ENCODE measurements at regions not wholly inside any gene's neighbourhood (a gene's known extent, or its start where the extent isn't known, plus 50 kb on each side); places are given as distances from the start of the nearest gene placed in this dataset.

DNA sequence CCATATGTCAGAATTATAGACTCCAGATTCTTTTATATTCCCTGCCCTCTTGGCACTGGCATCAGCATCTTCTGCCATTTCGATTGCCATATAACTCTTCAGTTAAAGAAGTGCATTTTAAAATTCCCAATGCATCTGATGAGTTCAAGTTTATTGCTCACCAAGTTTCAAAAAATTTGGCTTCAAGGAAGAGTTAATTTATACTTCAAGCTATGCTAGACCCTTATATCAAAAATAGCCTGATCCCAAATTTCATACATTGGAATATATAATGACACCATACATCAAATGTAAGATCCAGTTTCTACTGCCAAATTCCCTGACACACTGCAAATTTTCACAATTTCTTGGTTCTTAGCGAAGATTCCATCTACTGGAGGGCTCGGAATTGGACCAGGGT, 1058.6 kb downstream of the NTRK3 start:
- Histone ChIP-seq H3K27me3 (replicated peaks in 1 of 7) (no peaks in the 10 kb centered on the region), H3K27ac (no peak overlapping the region), H3K36me3 (no peaks in the 10 kb centered on the region), H3K9me3 (peaks cover 0 to 6% (median 0%) of the 10 kb centered on the region in 8 donors), H3K4me3 (no peak overlapping the region), H3K4me1 (no peaks in the 10 kb centered on the region)
- TF ChIP-seq, protein P1, sequence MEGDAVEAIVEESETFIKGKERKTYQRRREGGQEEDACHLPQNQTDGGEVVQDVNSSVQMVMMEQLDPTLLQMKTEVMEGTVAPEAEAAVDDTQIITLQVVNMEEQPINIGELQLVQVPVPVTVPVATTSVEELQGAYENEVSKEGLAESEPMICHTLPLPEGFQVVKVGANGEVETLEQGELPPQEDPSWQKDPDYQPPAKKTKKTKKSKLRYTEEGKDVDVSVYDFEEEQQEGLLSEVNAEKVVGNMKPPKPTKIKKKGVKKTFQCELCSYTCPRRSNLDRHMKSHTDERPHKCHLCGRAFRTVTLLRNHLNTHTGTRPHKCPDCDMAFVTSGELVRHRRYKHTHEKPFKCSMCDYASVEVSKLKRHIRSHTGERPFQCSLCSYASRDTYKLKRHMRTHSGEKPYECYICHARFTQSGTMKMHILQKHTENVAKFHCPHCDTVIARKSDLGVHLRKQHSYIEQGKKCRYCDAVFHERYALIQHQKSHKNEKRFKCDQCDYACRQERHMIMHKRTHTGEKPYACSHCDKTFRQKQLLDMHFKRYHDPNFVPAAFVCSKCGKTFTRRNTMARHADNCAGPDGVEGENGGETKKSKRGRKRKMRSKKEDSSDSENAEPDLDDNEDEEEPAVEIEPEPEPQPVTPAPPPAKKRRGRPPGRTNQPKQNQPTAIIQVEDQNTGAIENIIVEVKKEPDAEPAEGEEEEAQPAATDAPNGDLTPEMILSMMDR (IDR thresholded peaks at IDR 0.05 in 8 of 11, conservative IDR thresholded peaks at IDR 0.05 in 3 of 11) = no peak
- TF ChIP-seq POLR2AphosphoS5 (IDR thresholded peaks at IDR 0.05) = no peak
- no peak for TF ChIP-seq POLR2A (IDR thresholded peaks at IDR 0.05)
- intact Hi-C loops (cut with DNase I; ENCODE audit: low total_unique reads) = no loop called here
- WGBS, 5 donors = 70 to 88% (median 83%) methylated on average over 3 of the region's 3 CpGs
- no peak for DNase-seq

DNA sequence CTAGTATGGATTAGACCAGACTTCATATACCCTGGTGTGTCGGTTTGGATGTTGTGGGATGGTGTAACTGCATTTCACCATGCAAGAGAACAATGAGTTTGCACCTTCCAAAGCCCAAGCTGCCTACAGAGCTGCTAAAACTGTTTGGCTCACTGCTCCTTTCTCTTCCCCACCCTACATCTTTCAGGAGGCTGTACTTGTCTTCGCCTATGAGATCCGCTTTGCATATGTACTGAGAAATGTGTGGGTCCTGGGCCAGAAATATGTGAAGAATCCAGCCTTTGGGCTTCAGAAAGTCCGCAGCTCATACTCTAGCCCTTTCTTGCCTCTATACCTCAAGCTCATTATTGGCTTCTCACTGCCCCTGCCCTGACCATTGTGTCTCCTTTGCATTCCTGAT, 1060.0 kb downstream of the NTRK3 start:
- 81 to 89% (median 85%) methylated on average over 4 of the region's 4 CpGs for WGBS, 5 donors
- H3K27me3 ChIP-seq (replicated peaks in 1 of 7) = no peaks in the 10 kb centered on the region
- peaks cover 0 to 10% (median 0%) of the 10 kb centered on the region in 8 donors for H3K9me3 ChIP-seq
- no peaks in the 10 kb centered on the region for H3K36me3 ChIP-seq
- intact Hi-C loops (cut with DNase I; ENCODE audit: low total_unique reads) = no loop called here
- H3K27ac ChIP-seq = no peak overlapping the region
- H3K4me1 ChIP-seq = no peaks in the 10 kb centered on the region
- TF ChIP-seq POLR2A (IDR thresholded peaks at IDR 0.05) = no peak
- TF ChIP-seq POLR2AphosphoS5 (IDR thresholded peaks at IDR 0.05) = no peak
- TF ChIP-seq, protein P1 (IDR thresholded peaks at IDR 0.05 in 8 of 11, conservative IDR thresholded peaks at IDR 0.05 in 3 of 11) = no peak
- H3K4me3 ChIP-seq = no peak overlapping the region
- no peak for DNase-seq

DNA sequence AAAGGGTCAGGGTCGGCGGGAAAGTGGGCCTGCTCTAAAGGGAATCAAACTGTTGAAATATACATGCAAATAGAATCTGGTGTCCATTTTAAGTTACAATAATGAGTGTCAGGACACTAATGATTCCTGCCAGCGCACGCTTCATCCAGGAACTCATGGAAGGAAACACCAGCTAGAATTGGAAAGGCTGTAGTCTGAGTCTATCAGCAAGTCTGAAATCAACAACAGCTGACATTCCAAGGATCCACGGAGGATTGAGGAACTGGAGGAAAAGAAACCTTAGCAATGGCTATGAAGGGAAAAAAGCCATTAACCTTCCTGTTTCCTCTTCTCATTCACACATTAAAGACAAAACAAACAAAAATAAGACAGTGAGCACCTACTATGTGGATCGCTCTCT, 1063.1 kb downstream of the NTRK3 start:
- Histone ChIP-seq H3K4me1 (no peaks in the 10 kb centered on the region), H3K36me3 (no peaks in the 10 kb centered on the region), H3K9me3 (peaks cover 0 to 10% (median 0%) of the 10 kb centered on the region in 8 donors), H3K27ac (no peak overlapping the region), H3K4me3 (no peak overlapping the region), H3K27me3 (replicated peaks in 1 of 7) (no peaks in the 10 kb centered on the region)
- 59 to 83% (median 78%) methylated on average over 6 of the region's 6 CpGs for WGBS, 5 donors
- DNase-seq = no peak
- intact Hi-C loops (cut with DNase I; ENCODE audit: low total_unique reads) = no loop called here
- no peak for TF ChIP-seq POLR2AphosphoS5 (IDR thresholded peaks at IDR 0.05)
- TF ChIP-seq, protein P1 (IDR thresholded peaks at IDR 0.05 in 8 of 11, conservative IDR thresholded peaks at IDR 0.05 in 3 of 11) = no peak
- no peak for TF ChIP-seq POLR2A (IDR thresholded peaks at IDR 0.05)

DNA sequence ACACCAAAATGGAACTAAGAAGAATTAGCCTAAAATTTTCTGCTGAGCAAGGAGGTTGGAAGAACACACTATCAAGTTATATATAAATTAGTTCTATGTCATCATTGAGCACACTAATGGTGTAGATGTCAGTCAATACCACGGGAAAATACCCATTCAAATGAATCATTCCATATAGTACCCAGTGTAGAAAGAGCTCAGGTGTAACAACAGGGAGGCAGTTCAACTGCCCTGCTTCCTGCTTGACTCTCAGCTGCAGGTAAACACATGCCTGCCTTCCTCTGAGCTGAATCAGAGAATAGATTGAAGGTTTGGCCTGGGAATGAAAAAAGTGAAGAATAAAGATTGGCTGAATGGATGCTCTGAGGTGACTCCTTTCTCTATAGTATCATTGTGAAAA, 1088.0 kb downstream of the AGBL1 start:
- no peaks in the 10 kb centered on the region for H3K4me1 ChIP-seq
- no peak overlapping the region for H3K27ac ChIP-seq
- intact Hi-C loops (cut with DNase I; ENCODE audit: low total_unique reads) = no loop called here
- TF ChIP-seq, protein P1 (IDR thresholded peaks at IDR 0.05 in 8 of 11, conservative IDR thresholded peaks at IDR 0.05 in 3 of 11) = no peak
- TF ChIP-seq POLR2AphosphoS5 (IDR thresholded peaks at IDR 0.05) (no peak), POLR2A (IDR thresholded peaks at IDR 0.05) (no peak)
- H3K27me3 ChIP-seq (replicated peaks in 1 of 7) = no peaks in the 10 kb centered on the region
- WGBS, 5 donors = 48 to 70% (median 55%) methylated on average over 1 of the region's 1 CpG
- H3K9me3 ChIP-seq = no peaks in the 10 kb centered on the region
- no peak for DNase-seq
- H3K36me3 ChIP-seq = no peaks in the 10 kb centered on the region
- H3K4me3 ChIP-seq = no peak overlapping the region
